ENCODE measurements at regions not wholly inside any gene's neighbourhood (a gene's known extent, or its start where the extent isn't known, plus 50 kb on each side); places are given as distances from the start of the nearest gene placed in this dataset.

GRCh38 chr1:73674945-73675561, 522.9 kb downstream of the LRRIQ3 start:
- no peak for TF ChIP-seq POLR2A (IDR thresholded peaks at IDR 0.05; ENCODE audit: low read depth, low read length)
- TF ChIP-seq TAF1 (IDR thresholded peaks at IDR 0.05; ENCODE audit: low read depth, low read length), result no peak
- no peak for TF ChIP-seq POLR2AphosphoS5 (IDR thresholded peaks at IDR 0.05; ENCODE audit: low read depth, low read length)
- TF ChIP-seq SPI1 (IDR thresholded peaks at IDR 0.05; ENCODE audit: low read depth, low read length), result no peak
